CD14-positive monocyte (primary cell): ENCODE measurements at regions not wholly inside any gene's neighbourhood (a gene's known extent, or its start where the extent isn't known, plus 50 kb on each side); places are given as distances from the start of the nearest gene placed in this dataset.

ENCODE experiments used
- DNase-seq, 3 donors: peaks; one replicate each; pipeline ENCODE4 v3.0.0-alpha.2; 2011 to 2022
- H2AFZ ChIP-seq: 2 replicates; pipeline ENCODE4 v1.6.0; 2012; ENCODE audit warnings: mild to moderate bottlenecking, low read depth, low read length, inconsistent platforms; ENCODE audit not compliant: insufficient read depth, poor library complexity, severe bottlenecking
- H3K27ac ChIP-seq, 2 donors: 1 replicate in 1 of 2; 2 replicates in 1 of 2; pipeline ENCODE4 v1.5.1; 2012 to 2013; ENCODE audit warnings: low read length in 2 of 2, control low read depth in 1 of 2, inconsistent platforms in 1 of 2, low read depth in 1 of 2, mild to moderate bottlenecking in 1 of 2
- H3K27me3 ChIP-seq, 2 donors: one replicate each; pipeline versions ENCODE4 v1.6.0 to v1.6.1; 2011 to 2013; ENCODE audit warnings: low read length in 2 of 2; ENCODE audit not compliant: control insufficient read depth in 2 of 2, insufficient read depth in 2 of 2
- H3K36me3 ChIP-seq, 2 donors: replicated peaks in 1 of 2; 1 replicate in 1 of 2; 2 replicates in 1 of 2; pipeline versions ENCODE4 v1.5.1 to v1.6.1; 2012 to 2013; ENCODE audit warnings: low read length in 2 of 2, control low read depth in 1 of 2, inconsistent platforms in 1 of 2, mild to moderate bottlenecking in 1 of 2; ENCODE audit not compliant: insufficient read depth in 2 of 2, control insufficient read depth in 1 of 2
- H3K4me1 ChIP-seq, 2 donors: 1 replicate in 1 of 2; 2 replicates in 1 of 2; pipeline versions ENCODE4 v1.5.1 to v1.6.1; 2012 to 2013; ENCODE audit warnings: low read length in 2 of 2, control low read depth in 1 of 2, inconsistent platforms in 1 of 2, mild to moderate bottlenecking in 1 of 2, moderate library complexity in 1 of 2; ENCODE audit not compliant: insufficient read depth in 2 of 2, control insufficient read depth in 1 of 2
- H3K4me2 ChIP-seq: replicated peaks from 2 replicates; pipeline ENCODE3; 2012; ENCODE audit warnings: low read length, moderate library complexity, mild to moderate bottlenecking; ENCODE audit not compliant: poor library complexity, severe bottlenecking; ENCODE audit errors: extremely low read depth
- H3K4me3 ChIP-seq, 3 experiments: fragments of 200-600 bp in 1 of 3; sonication (generic) in 1 of 3; replicated peaks in 1 of 3; 1 replicate in 2 of 3; 2 replicates in 1 of 3; pipeline ENCODE4 v1.5.1; 2011 to 2013; ENCODE audit warnings: low read length in 3 of 3, mild to moderate bottlenecking in 3 of 3, control low read depth in 2 of 3, low read depth in 2 of 3, inconsistent platforms in 1 of 3, moderate library complexity in 1 of 3
- H3K79me2 ChIP-seq: 2 replicates; pipeline ENCODE4 v1.6.0; 2012; ENCODE audit warnings: mild to moderate bottlenecking, control low read depth, inconsistent platforms, low read length, moderate library complexity; ENCODE audit not compliant: insufficient read depth
- H3K9ac ChIP-seq: 2 replicates; pipeline ENCODE4 v1.6.0; 2017; ENCODE audit warnings: low read length, mild to moderate bottlenecking; ENCODE audit not compliant: insufficient read depth, poor library complexity, severe bottlenecking
- H3K9me3 ChIP-seq, 2 donors: replicated peaks in 1 of 2; 1 replicate in 1 of 2; 2 replicates in 1 of 2; pipeline versions ENCODE4 v1.5.1 to v1.6.1; 2012 to 2013; ENCODE audit warnings: low read length in 2 of 2, control low read depth in 1 of 2; ENCODE audit not compliant: control insufficient read depth in 1 of 2, insufficient read depth in 1 of 2
- H4K20me1 ChIP-seq: 2 replicates; pipeline ENCODE4 v1.6.0; 2012; ENCODE audit warnings: mild to moderate bottlenecking, low read length, control low read depth, moderate library complexity; ENCODE audit not compliant: insufficient read depth
- H3K27ac Mint-ChIP-seq, 7 donors: one replicate each; pipeline ENCODE4 v1.8.0; 2020; ENCODE audit warnings: mild to moderate bottlenecking in 7 of 7, mixed read lengths in 7 of 7, moderate library complexity in 6 of 7, inconsistent platforms in 2 of 7
- H3K27me3 Mint-ChIP-seq, 3 donors: one replicate each; pipeline ENCODE4 v1.8.0; 2021 to 2022; ENCODE audit warnings: low read depth in 3 of 3, mild to moderate bottlenecking in 3 of 3, mixed read lengths in 3 of 3, moderate library complexity in 3 of 3, inconsistent platforms in 1 of 3
- H3K36me3 Mint-ChIP-seq, 2 donors: one replicate each; pipeline ENCODE4 v1.8.0; 2020; ENCODE audit warnings: mixed read lengths in 2 of 2, inconsistent platforms in 1 of 2, mild to moderate bottlenecking in 1 of 2
- H3K4me1 Mint-ChIP-seq: one replicate; pipeline ENCODE4 v1.8.0; 2020; ENCODE audit warnings: mild to moderate bottlenecking, mixed read lengths
- H3K4me3 Mint-ChIP-seq, 2 donors: one replicate each; pipeline ENCODE4 v1.8.0; 2020; ENCODE audit warnings: mild to moderate bottlenecking in 2 of 2, mixed read lengths in 2 of 2, moderate library complexity in 1 of 2
- H3K9me3 Mint-ChIP-seq, 7 donors: one replicate each; pipeline ENCODE4 v1.8.0; 2020 to 2022; ENCODE audit warnings: mixed read lengths in 7 of 7, mild to moderate bottlenecking in 6 of 7, moderate library complexity in 6 of 7, inconsistent platforms in 2 of 7
- CTCF ChIP-seq: fragments of 200-600 bp; IDR thresholded peaks from one replicate; pipeline ENCODE4 v1.8.0; 2022; ENCODE audit warnings: antibody characterized with exemption, mild to moderate bottlenecking
- WGBS: methylation state at CpG from one replicate; pipeline ENCODE4 v1.1.5; 2013; ENCODE audit warnings: missing lambda C conversion rate; ENCODE audit not compliant: insufficient coverage; 5-methylcytosine and 5-hydroxymethylcytosine counted together
- intact Hi-C, 2 donors: fragments of 100-400 bp; cut with micrococcal nuclease; formaldehyde crosslinking; loops; one replicate each; pipeline versions ENCODE4 v1.15.0 to v1.15.1; 2023

GRCh38 chr5:89929834-89930233 lies 479.7 kb downstream of the CETN3 start:
- intact Hi-C loops, result no loop called here
- H3K27me3 Mint-ChIP-seq, result peaks cover 0 to 1% (median 0%) of the 10 kb centered on the region in 3 donors
- Histone ChIP-seq H3K4me2 (no peak overlapping the region), H3K27me3 (no peaks in the 10 kb centered on the region), H3K9ac (no peak overlapping the region), H3K4me1 (no peaks in the 10 kb centered on the region), H3K9me3 (no peaks in the 10 kb centered on the region), H3K27ac (no peak overlapping the region), H3K79me2 (no peaks in the 10 kb centered on the region), H3K4me3 (no peak overlapping the region), H4K20me1 (no peaks in the 10 kb centered on the region), H3K36me3 (no peaks in the 10 kb centered on the region), H2AFZ (no peak overlapping the region)
- no peak overlapping the region for H3K27ac Mint-ChIP-seq
- H3K4me1 Mint-ChIP-seq, result no peaks in the 10 kb centered on the region
- no peak for TF ChIP-seq CTCF
- H3K4me3 Mint-ChIP-seq, result no peak overlapping the region
- no peaks in the 10 kb centered on the region for H3K36me3 Mint-ChIP-seq
- no CpG with 5 or more reads among the region's 1 CpG for WGBS
- DNase-seq, result no peak
- H3K9me3 Mint-ChIP-seq, result peaks cover 0 to 8% (median 0%) of the 10 kb centered on the region in 7 donors

- Mint-ChIP-seq H3K27ac (no peak overlapping the region), H3K4me3 (no peak overlapping the region), H3K27me3 (peaks cover 0 to 3% (median 0%) of the 10 kb centered on the region in 3 donors), H3K9me3 (peaks cover 0 to 8% (median 3%) of the 10 kb centered on the region in 7 donors), H3K4me1 (no peaks in the 10 kb centered on the region), H3K36me3 (no peaks in the 10 kb centered on the region)
- WGBS, result no CpG with 5 or more reads among the region's 2 CpGs
- no peaks in the 10 kb centered on the region for H3K4me1 ChIP-seq
- H2AFZ ChIP-seq, result no peak overlapping the region
- no peak for DNase-seq
- no peak overlapping the region for H3K9ac ChIP-seq
- intact Hi-C loops, result no loop called here
- H3K9me3 ChIP-seq, result peaks cover 0 to 2% of the 10 kb centered on the region in 2 donors
- no peak overlapping the region for H3K4me2 ChIP-seq
- H3K36me3 ChIP-seq, result no peaks in the 10 kb centered on the region
- no peaks in the 10 kb centered on the region for H4K20me1 ChIP-seq
- TF ChIP-seq CTCF, result no peak
- H3K27ac ChIP-seq, result no peak overlapping the region
- H3K27me3 ChIP-seq, result no peaks in the 10 kb centered on the region
- H3K4me3 ChIP-seq, result no peak overlapping the region
- no peaks in the 10 kb centered on the region for H3K79me2 ChIP-seq
Measured at GRCh38 chr5:89929173-89929572, 480.4 kb downstream of the CETN3 start.
